PC-3 (cell line): ENCODE measurements at regions not wholly inside any gene's neighbourhood (a gene's known extent, or its start where the extent isn't known, plus 50 kb on each side); places are given as distances from the start of the nearest gene placed in this dataset.
"Not testable (repeated sequence)": the region's sequence is repeated elsewhere in the genome, so short reads cannot be mapped to it uniquely, and the experiment has no call there.

Experiments
- EZH2phosphoT487 ChIP-seq: fragments of 300-600 bp; sonication (generic); IDR thresholded peaks from 2 replicates; pipeline ENCODE4 v1.6.1; 2018; ENCODE audit warnings: mild to moderate bottlenecking, antibody characterized with exemption, low read length, borderline replicate concordance
- TF ChIP-seq, protein P1 (sequence below): fragments of 300-600 bp; sonication (generic); conservative IDR thresholded peaks from 2 replicates; pipeline ENCODE4 v1.5.1; 2017; ENCODE audit warnings: antibody characterized with exemption, low read depth, mild to moderate bottlenecking, low read length

GRCh38 chr6:167216390-167217050 is 58.7 kb upstream of the GPR31 start:
- TF ChIP-seq, protein P1, sequence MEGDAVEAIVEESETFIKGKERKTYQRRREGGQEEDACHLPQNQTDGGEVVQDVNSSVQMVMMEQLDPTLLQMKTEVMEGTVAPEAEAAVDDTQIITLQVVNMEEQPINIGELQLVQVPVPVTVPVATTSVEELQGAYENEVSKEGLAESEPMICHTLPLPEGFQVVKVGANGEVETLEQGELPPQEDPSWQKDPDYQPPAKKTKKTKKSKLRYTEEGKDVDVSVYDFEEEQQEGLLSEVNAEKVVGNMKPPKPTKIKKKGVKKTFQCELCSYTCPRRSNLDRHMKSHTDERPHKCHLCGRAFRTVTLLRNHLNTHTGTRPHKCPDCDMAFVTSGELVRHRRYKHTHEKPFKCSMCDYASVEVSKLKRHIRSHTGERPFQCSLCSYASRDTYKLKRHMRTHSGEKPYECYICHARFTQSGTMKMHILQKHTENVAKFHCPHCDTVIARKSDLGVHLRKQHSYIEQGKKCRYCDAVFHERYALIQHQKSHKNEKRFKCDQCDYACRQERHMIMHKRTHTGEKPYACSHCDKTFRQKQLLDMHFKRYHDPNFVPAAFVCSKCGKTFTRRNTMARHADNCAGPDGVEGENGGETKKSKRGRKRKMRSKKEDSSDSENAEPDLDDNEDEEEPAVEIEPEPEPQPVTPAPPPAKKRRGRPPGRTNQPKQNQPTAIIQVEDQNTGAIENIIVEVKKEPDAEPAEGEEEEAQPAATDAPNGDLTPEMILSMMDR = not testable (repeated sequence)
- TF ChIP-seq EZH2phosphoT487 = not testable (repeated sequence)
